ENCODE measurements at regions not wholly inside any gene's neighbourhood (a gene's known extent, or its start where the extent isn't known, plus 50 kb on each side); places are given as distances from the start of the nearest gene placed in this dataset.

DNA sequence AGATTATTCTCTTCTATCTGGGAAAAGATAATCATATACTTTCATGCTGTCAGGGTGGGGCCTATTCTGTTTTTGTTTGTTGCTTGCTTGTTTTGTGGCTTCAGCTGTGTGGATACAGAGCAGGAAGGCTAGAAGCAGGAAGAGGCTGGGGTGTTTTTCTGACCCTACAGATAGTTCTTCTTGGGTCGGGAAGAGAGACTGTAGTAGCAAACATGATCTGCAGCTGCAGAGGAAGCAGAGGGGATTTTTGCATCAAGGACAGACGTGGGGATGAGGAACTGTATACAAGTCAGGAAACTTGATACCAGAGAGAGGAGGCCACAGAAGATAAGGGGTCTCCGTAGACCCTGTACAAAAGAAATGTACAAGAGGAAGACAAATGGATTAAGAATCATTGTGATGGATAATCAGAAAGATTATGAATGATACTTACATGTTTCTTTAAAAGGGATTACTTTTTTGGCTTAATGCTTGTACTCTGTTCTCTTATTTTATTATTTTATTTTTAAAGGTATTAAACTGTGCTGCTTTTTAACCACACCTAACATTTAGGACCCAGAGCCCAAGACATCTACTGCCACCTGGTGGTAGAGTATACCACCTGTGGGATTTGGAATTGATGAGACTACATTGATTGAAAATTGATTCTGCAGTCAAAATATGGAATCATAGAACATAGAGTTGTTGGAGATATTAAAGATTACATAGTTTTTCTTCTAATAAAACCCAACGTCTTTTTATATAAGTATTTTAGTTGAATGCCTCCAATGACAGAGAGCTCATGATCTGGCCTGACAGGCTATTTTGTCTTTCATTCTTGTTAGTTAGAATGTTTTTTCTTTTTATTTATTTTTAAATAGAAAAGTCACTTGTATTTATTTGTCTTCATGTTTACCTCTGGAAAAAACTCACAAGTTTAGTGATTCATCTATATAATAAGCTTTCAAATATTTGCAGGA lies 87.3 kb upstream of the ROPN1 start:
- TF ChIP-seq, protein P1, sequence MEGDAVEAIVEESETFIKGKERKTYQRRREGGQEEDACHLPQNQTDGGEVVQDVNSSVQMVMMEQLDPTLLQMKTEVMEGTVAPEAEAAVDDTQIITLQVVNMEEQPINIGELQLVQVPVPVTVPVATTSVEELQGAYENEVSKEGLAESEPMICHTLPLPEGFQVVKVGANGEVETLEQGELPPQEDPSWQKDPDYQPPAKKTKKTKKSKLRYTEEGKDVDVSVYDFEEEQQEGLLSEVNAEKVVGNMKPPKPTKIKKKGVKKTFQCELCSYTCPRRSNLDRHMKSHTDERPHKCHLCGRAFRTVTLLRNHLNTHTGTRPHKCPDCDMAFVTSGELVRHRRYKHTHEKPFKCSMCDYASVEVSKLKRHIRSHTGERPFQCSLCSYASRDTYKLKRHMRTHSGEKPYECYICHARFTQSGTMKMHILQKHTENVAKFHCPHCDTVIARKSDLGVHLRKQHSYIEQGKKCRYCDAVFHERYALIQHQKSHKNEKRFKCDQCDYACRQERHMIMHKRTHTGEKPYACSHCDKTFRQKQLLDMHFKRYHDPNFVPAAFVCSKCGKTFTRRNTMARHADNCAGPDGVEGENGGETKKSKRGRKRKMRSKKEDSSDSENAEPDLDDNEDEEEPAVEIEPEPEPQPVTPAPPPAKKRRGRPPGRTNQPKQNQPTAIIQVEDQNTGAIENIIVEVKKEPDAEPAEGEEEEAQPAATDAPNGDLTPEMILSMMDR (IDR thresholded peaks at IDR 0.05; ENCODE audit: insufficient read depth, low read length): peak; percentile 17
- TF ChIP-seq POLR2AphosphoS5 (IDR thresholded peaks at IDR 0.05; ENCODE audit: low read depth): no peak
- TF ChIP-seq, protein P2, sequence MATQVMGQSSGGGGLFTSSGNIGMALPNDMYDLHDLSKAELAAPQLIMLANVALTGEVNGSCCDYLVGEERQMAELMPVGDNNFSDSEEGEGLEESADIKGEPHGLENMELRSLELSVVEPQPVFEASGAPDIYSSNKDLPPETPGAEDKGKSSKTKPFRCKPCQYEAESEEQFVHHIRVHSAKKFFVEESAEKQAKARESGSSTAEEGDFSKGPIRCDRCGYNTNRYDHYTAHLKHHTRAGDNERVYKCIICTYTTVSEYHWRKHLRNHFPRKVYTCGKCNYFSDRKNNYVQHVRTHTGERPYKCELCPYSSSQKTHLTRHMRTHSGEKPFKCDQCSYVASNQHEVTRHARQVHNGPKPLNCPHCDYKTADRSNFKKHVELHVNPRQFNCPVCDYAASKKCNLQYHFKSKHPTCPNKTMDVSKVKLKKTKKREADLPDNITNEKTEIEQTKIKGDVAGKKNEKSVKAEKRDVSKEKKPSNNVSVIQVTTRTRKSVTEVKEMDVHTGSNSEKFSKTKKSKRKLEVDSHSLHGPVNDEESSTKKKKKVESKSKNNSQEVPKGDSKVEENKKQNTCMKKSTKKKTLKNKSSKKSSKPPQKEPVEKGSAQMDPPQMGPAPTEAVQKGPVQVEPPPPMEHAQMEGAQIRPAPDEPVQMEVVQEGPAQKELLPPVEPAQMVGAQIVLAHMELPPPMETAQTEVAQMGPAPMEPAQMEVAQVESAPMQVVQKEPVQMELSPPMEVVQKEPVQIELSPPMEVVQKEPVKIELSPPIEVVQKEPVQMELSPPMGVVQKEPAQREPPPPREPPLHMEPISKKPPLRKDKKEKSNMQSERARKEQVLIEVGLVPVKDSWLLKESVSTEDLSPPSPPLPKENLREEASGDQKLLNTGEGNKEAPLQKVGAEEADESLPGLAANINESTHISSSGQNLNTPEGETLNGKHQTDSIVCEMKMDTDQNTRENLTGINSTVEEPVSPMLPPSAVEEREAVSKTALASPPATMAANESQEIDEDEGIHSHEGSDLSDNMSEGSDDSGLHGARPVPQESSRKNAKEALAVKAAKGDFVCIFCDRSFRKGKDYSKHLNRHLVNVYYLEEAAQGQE (IDR thresholded peaks at IDR 0.05; ENCODE audit: insufficient replicate concordance, low read depth): no peak
